Calu3 (cell line): ENCODE measurements at regions not wholly inside any gene's neighbourhood (a gene's known extent, or its start where the extent isn't known, plus 50 kb on each side); places are given as distances from the start of the nearest gene placed in this dataset.

Experiments
- BruUV-seq: library from RNA; stranded (reverse); fragments of 400-500 nt; replicated peaks from 2 replicates; lab custom pipeline; 2021; lab: Mats Ljungman, UMichigan
- CTCF ChIA-PET: fragments of 300-600 bp; sonication (Branson Sonifier 250); formaldehyde crosslinking; loops from one replicate; lab custom pipeline; 2022; ENCODE audit warnings: antibody characterized with exemption; lab: Charles Lee
- DNase-seq: peaks from one replicate; pipeline ENCODE4 v3.0.0; 2022
- H3K27ac Mint-ChIP-seq: one replicate; pipeline ENCODE4 v1.8.0; 2022; ENCODE audit warnings: mixed read lengths; ENCODE audit not compliant: unreplicated experiment
- H3K27me3 Mint-ChIP-seq: one replicate; pipeline ENCODE4 v1.8.0; 2022; ENCODE audit warnings: mixed read lengths; ENCODE audit not compliant: unreplicated experiment
- H3K36me3 Mint-ChIP-seq: one replicate; pipeline ENCODE4 v1.8.0; 2022; ENCODE audit warnings: mild to moderate bottlenecking, moderate library complexity, mixed read lengths; ENCODE audit not compliant: insufficient read depth, unreplicated experiment
- H3K4me1 Mint-ChIP-seq: one replicate; pipeline ENCODE4 v1.8.0; 2022; ENCODE audit warnings: mild to moderate bottlenecking, low read depth, mixed read lengths; ENCODE audit not compliant: unreplicated experiment
- H3K4me3 Mint-ChIP-seq: one replicate; pipeline ENCODE4 v1.8.0; 2022; ENCODE audit warnings: mild to moderate bottlenecking, low read depth, moderate library complexity, mixed read lengths; ENCODE audit not compliant: unreplicated experiment
- H3K9me3 Mint-ChIP-seq: one replicate; pipeline ENCODE4 v1.8.0; 2022; ENCODE audit warnings: low read depth, mixed read lengths; ENCODE audit not compliant: unreplicated experiment
- CTCF ChIP-seq: fragments of 200-600 bp; IDR thresholded peaks from one replicate; pipeline ENCODE4 v1.8.0; 2022; ENCODE audit warnings: antibody characterized with exemption; ENCODE audit not compliant: unreplicated experiment
- intact Hi-C: fragments of 100-400 bp; cut with micrococcal nuclease; formaldehyde crosslinking; loops from one replicate; pipeline ENCODE4 v1.10.0; 2022; ENCODE audit not compliant: unreplicated experiment

- Mint-ChIP-seq H3K27me3 (peaks cover 12% of the 10 kb centered on the region), H3K36me3 (no peaks in the 10 kb centered on the region), H3K27ac (no peak overlapping the region), H3K4me3 (no peak overlapping the region), H3K9me3 (peaks cover 3% of the 10 kb centered on the region), H3K4me1 (no peaks in the 10 kb centered on the region)
- no peak for TF ChIP-seq CTCF
- intact Hi-C loops: no loop called here
- DNase-seq: no peak
- CTCF ChIA-PET: no interaction called here
- BruUV-seq: no TSS peak
Measured at GRCh38 chr11:112817376-112817775, 143.8 kb upstream of the NCAM1 start.

DNA sequence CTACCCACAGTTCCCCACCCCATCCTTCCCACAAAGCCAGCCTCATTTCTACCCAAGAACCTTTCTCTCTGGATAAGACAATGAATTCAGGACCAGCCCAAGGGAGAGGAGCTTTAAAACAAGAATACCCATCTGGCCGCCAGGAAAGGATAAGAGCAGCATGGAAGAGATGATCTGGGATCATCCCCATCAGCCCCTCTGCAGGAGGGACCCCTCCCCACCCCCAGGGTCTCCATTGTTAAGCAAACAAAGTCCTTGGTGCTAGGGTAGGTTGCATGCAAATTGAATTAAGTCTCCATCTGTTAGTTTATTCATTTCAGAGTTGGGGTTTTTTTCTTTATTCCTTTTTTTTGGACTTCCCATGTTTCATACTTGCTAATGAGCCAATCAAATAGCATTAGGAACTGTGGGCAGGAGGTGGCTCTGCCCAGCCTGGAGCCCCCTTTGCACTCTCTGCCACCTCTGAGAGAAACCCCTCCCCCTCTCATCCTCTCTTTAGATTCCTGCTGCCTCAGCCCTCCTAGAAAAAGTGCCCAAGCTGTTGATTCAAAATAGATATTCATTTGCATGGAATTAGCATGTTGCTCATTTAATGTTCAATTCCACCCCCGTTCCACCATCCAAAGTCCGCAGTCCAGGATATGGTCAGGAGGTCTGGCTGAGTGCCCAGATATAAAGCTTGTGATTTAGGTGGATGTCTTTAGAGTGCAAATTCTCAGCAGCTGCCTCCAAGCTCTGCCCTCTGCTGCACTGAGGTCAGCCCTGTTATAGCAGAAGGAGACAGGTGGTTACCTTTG is 138.5 kb upstream of the NCAM1 start:
- DNase-seq: peak; percentile 9
- H3K9me3 Mint-ChIP-seq: no peaks in the 10 kb centered on the region
- intact Hi-C loops: no loop called here
- H3K27ac Mint-ChIP-seq: no peak overlapping the region
- no TSS peak for BruUV-seq
- H3K27me3 Mint-ChIP-seq: no peaks in the 10 kb centered on the region
- H3K4me1 Mint-ChIP-seq: no peaks in the 10 kb centered on the region
- TF ChIP-seq CTCF: no peak
- CTCF ChIA-PET: interaction anchor here (1.0 kb wide), 1 partner anchor 10 kb away, joined by 3 read pairs; no protein-coding TSS in a partner anchor
- H3K4me3 Mint-ChIP-seq: no peak overlapping the region
- no peaks in the 10 kb centered on the region for H3K36me3 Mint-ChIP-seq

- no peak for TF ChIP-seq CTCF
- intact Hi-C loops: no loop called here
- DNase-seq: no peak
- Mint-ChIP-seq H3K27me3 (peaks cover 26% of the 10 kb centered on the region), H3K36me3 (no peaks in the 10 kb centered on the region), H3K4me3 (no peak overlapping the region), H3K4me1 (peaks cover 11% of the 10 kb centered on the region), H3K27ac (no peak overlapping the region), H3K9me3 (no peaks in the 10 kb centered on the region)
- CTCF ChIA-PET: no interaction called here
- BruUV-seq: no TSS peak
Measured at GRCh38 chr11:112826026-112826425, 135.2 kb upstream of the NCAM1 start.

GRCh38 chr11:112826788-112827187 is 134.4 kb upstream of the NCAM1 start:
- no TSS peak for BruUV-seq
- CTCF ChIA-PET: no interaction called here
- peaks cover 26% of the 10 kb centered on the region for H3K27me3 Mint-ChIP-seq
- DNase-seq: no peak
- intact Hi-C loops: no loop called here
- no peak overlapping the region for H3K4me3 Mint-ChIP-seq
- no peak for TF ChIP-seq CTCF
- H3K4me1 Mint-ChIP-seq: peaks cover 11% of the 10 kb centered on the region
- no peaks in the 10 kb centered on the region for H3K36me3 Mint-ChIP-seq
- H3K27ac Mint-ChIP-seq: no peak overlapping the region
- no peaks in the 10 kb centered on the region for H3K9me3 Mint-ChIP-seq
